Vagina (tissue), 2 donors: ENCODE measurements at regions not wholly inside any gene's neighbourhood (a gene's known extent, or its start where the extent isn't known, plus 50 kb on each side); places are given as distances from the start of the nearest gene placed in this dataset.
"Not testable (repeated sequence)": the region's sequence is repeated elsewhere in the genome, so short reads cannot be mapped to it uniquely, and the experiment has no call there.

ENCODE experiments used
- DNase-seq, 2 donors: peaks; one replicate each; pipeline ENCODE4 v3.0.0-alpha.2; 2017; ENCODE audit errors: extremely low spot score in 2 of 2
- H3K27ac ChIP-seq: fragments of 200-600 bp; sonication (generic); one replicate; pipeline ENCODE4 v1.5.1; 2019
- H3K27me3 ChIP-seq: fragments of 200-600 bp; sonication (generic); one replicate; pipeline ENCODE4 v1.5.1; 2019
- H3K36me3 ChIP-seq, 2 donors: fragments of 200-600 bp; sonication (generic); one replicate each; pipeline ENCODE4 v1.5.1; 2017 to 2019
- H3K4me1 ChIP-seq: fragments of 200-600 bp; sonication (generic); one replicate; pipeline ENCODE4 v1.5.1; 2019
- H3K4me3 ChIP-seq, 2 donors: fragments of 200-600 bp; sonication (generic); 1 replicate in 1 of 2; 2 replicates in 1 of 2; pipeline ENCODE4 v1.5.1; 2016 to 2019
- H3K9me3 ChIP-seq: fragments of 200-600 bp; sonication (generic); one replicate; pipeline ENCODE4 v1.5.1; 2019
- POLR2A ChIP-seq, 2 donors: fragments of 450-650 bp; IDR thresholded peaks; one replicate each; pipeline ENCODE4 v1.6.1; 2017; ENCODE audit warnings: antibody characterized with exemption in 2 of 2, mild to moderate bottlenecking in 2 of 2, moderate library complexity in 2 of 2
- POLR2AphosphoS5 ChIP-seq, 2 donors: sonication (generic); formaldehyde crosslinking; IDR thresholded peaks; one replicate each; pipeline ENCODE4 v1.9.0; 2017; ENCODE audit warnings: antibody characterized with exemption in 2 of 2, mild to moderate bottlenecking in 2 of 2, low read depth in 1 of 2; ENCODE audit not compliant: insufficient read depth in 1 of 2
- intact Hi-C: fragments of 100-400 bp; cut with DNase I; formaldehyde crosslinking; loops from one replicate; pipeline ENCODE4 v1.15.1; 2023
- TF ChIP-seq, protein P1 (sequence below), 3 experiments: fragments of 450-650 bp in 2 of 3; fragments of 200-600 bp in 1 of 3; sonication (generic) in 1 of 3; IDR thresholded peaks; one replicate each; pipeline ENCODE4 v1.5.1; 2017 to 2019; ENCODE audit warnings: antibody characterized with exemption in 3 of 3, mild to moderate bottlenecking in 2 of 3, moderate library complexity in 2 of 3

DNA sequence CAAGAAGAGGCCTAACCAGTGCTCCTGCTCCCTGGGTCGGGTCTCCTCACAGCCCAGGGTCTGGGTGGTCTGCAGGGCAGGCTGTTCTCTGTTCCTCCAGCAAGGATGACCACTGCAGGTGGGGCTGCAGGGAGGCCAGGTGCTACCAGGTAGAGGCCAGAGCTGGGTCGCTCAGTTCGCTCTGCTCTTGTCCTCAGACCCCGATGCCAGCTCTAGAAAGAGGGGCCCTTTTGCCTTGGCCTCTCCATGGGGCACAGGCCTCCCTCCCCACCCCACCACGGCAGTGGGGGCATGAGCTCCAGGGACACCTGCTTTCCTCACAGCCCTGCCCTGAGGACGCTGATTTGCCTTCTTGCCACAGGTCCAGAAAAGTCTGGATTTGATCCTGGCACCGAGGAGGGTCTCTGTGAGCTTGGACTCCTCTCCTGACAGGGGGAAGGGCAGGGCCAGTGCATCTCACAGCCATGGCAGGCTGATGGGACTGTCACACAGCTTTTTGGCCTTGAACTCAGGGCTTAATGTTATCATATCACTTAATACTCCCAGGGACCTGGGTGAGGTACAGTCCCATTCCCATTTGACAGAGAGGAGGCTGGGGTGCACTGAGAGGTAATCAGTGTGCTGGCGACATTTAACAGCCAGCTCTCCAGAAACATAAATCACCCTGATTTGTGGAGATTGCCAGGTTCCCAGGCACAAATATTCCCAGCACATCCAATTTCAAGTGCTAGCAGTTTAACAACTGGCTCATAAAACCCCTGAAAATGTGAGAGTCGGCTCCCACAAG lies 273.0 kb upstream of the SFSWAP start:
- Histone ChIP-seq H3K9me3 (no peaks in the 10 kb centered on the region), H3K27ac (peak overlapping the region; percentile 64), H3K36me3 (no peaks in the 10 kb centered on the region), H3K27me3 (no peaks in the 10 kb centered on the region), H3K4me1 (peaks cover 8% of the 10 kb centered on the region), H3K4me3 (no peak overlapping the region)
- intact Hi-C loops, result no loop called here
- TF ChIP-seq POLR2A (IDR thresholded peaks at IDR 0.05) (no peak), POLR2AphosphoS5 (IDR thresholded peaks at IDR 0.05; ENCODE audit: insufficient read depth in 1 of 2, low read depth in 1 of 2) (no peak)
- TF ChIP-seq, protein P1, sequence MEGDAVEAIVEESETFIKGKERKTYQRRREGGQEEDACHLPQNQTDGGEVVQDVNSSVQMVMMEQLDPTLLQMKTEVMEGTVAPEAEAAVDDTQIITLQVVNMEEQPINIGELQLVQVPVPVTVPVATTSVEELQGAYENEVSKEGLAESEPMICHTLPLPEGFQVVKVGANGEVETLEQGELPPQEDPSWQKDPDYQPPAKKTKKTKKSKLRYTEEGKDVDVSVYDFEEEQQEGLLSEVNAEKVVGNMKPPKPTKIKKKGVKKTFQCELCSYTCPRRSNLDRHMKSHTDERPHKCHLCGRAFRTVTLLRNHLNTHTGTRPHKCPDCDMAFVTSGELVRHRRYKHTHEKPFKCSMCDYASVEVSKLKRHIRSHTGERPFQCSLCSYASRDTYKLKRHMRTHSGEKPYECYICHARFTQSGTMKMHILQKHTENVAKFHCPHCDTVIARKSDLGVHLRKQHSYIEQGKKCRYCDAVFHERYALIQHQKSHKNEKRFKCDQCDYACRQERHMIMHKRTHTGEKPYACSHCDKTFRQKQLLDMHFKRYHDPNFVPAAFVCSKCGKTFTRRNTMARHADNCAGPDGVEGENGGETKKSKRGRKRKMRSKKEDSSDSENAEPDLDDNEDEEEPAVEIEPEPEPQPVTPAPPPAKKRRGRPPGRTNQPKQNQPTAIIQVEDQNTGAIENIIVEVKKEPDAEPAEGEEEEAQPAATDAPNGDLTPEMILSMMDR (IDR thresholded peaks at IDR 0.05), result no peak
- DNase-seq, result peak in 1 of 2 donors; percentile 83

DNA sequence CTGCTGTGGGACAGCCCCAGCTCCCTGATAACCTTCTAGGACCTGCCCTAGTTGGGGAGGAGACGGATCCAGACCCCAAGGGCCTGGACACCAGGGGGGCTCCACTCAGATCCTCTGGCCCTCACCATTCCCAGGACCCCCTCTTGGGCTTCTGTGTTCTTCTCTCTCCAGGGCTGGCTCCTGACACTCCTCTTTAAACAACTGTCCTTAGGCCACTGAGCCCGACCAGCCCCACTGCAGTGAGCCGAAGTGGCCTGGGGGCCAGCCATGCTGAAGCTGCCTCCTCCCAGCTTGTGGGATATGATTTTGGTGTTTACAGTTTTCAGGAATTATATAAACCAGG lies 272.4 kb upstream of the SFSWAP start:
- H3K4me3 ChIP-seq, intact Hi-C loops, H3K36me3 ChIP-seq, H3K4me1 ChIP-seq, H3K9me3 ChIP-seq, H3K27me3 ChIP-seq: not testable (repeated sequence)
- DNase-seq, result peak in 1 of 2 donors; percentile 83
- peak overlapping the region; percentile 64 for H3K27ac ChIP-seq

DNA sequence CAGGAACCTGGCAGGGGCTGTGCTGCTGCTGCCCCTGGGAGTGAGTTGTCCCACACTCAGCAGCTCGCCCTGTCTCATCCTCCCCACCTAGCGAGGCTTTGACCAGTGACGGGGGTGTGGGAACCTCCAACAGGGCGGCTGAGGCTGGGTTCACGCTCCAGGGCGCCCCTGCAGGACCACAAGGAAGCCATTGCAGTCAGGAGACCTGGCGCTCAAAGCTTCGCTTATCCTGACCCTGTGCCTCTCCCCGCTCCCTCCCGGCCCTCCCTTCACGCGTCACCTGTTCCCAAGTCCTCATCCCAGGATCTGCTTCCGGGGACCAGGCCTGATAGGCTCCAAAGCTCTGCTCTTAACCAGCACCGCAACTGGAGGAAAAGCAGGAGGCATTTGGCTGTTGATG lies 272.0 kb upstream of the SFSWAP start:
- Histone ChIP-seq H3K36me3 (no peaks in the 10 kb centered on the region), H3K27ac (peak overlapping the region; percentile 64), H3K4me1 (peaks cover 8% of the 10 kb centered on the region), H3K4me3 (no peak overlapping the region), H3K27me3 (no peaks in the 10 kb centered on the region), H3K9me3 (no peaks in the 10 kb centered on the region)
- peak; percentile 64 to 84 for DNase-seq
- intact Hi-C loops, result no loop called here
- TF ChIP-seq POLR2AphosphoS5 (IDR thresholded peaks at IDR 0.05; ENCODE audit: insufficient read depth in 1 of 2, low read depth in 1 of 2) (peak in 1 of 2 donors; percentile 55), POLR2A (IDR thresholded peaks at IDR 0.05) (no peak)

DNA sequence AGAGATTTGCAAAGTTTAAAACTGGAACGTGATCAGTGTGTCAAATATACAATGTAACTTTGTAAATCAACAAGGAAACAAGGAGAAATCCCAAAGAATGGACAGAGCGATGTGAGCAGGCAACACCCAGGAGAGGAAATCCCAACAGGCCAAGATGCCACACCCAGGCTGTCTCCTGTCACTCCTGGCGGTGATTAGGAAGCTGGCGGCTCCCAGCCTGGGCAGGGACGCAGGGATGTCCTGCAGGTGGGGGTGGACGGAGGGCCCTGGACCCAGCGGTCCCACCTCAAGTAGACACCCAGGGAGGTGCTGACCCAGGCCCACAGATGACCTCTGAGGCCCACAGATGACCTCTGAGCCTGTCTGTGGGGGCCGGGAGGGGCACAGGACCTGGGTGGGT lies 271.1 kb upstream of the SFSWAP start:
- H3K36me3 ChIP-seq, H3K4me3 ChIP-seq, H3K9me3 ChIP-seq, H3K4me1 ChIP-seq, DNase-seq, H3K27me3 ChIP-seq, H3K27ac ChIP-seq, intact Hi-C loops: not testable (repeated sequence)

DNA sequence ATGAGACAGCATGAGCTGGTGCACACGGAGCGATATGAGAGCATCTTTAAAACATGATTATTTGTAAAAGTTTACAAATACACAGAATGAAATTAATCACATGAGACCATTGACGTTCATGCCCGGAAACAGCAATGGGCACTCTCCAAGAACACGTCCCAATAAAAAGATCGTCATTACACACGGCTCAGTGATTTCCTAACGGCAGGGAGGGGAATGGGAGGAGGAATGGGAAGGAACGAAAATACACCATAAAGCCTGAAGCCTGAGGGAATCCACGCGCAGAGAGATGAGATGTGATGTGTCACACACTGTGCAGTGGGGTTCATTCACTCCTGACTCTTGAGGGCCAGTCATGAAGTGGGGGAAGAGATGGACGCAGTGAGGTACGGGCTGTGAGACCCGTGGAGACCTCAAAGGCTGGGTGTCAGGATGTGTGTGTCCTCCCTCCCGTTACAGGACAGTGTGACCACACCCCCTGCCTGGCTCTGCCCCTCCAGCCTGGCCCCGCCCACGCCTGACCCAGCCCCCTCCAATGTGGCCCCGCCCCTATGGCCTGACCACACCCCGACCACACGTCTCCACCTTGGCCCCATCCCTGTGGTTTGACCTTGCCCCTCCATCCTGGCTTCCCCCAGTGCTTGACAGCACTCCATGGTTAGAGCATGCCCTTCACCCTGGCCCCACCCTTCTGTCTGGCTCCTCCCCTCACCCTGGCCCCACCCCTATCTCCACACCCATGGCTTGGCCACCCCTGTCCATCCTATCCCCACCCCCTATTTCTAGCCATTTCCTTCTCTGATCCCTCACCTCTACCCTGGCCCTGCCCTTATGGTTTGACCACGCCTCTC lies 270.5 kb upstream of the SFSWAP start:
- H3K9me3 ChIP-seq, H3K27me3 ChIP-seq, H3K36me3 ChIP-seq, DNase-seq, H3K4me3 ChIP-seq, H3K4me1 ChIP-seq, intact Hi-C loops: not testable (repeated sequence)
- peak overlapping the region; percentile 30 for H3K27ac ChIP-seq

DNA sequence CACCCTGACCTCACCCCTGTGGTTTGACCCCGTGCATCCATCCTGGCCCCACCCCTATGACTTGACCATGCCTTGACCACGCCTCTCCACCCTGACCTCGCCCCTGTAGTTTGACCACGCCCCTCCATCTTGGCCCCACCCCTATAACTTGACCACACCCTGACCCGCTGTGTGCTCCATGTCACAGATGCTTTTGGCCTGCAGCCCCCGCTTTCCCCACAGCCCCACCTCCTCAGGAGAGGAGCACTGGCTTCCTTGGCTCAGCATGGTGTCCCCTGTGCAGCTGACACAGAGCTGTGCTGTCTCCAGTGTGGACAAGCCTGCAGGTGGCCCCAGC lies 269.9 kb upstream of the SFSWAP start:
- TF ChIP-seq POLR2A (IDR thresholded peaks at IDR 0.05), result no peak
- TF ChIP-seq POLR2AphosphoS5 (IDR thresholded peaks at IDR 0.05; ENCODE audit: insufficient read depth in 1 of 2, low read depth in 1 of 2), result no peak
- TF ChIP-seq, protein P1 (IDR thresholded peaks at IDR 0.05), result no peak
- no peak for DNase-seq
- intact Hi-C loops, result no loop called here
- Histone ChIP-seq H3K4me3 (no peak overlapping the region), H3K4me1 (peaks cover 8% of the 10 kb centered on the region), H3K27me3 (no peaks in the 10 kb centered on the region), H3K36me3 (no peaks in the 10 kb centered on the region), H3K9me3 (no peaks in the 10 kb centered on the region), H3K27ac (peak overlapping the region; percentile 30)
